ELF-1 (cell line): ENCODE measurements at regions not wholly inside any gene's neighbourhood (a gene's known extent, or its start where the extent isn't known, plus 50 kb on each side); places are given as distances from the start of the nearest gene placed in this dataset.
A peak's percentile ranks its signal among the peaks of the same experiment; 100 is the strongest.

Experiments
- DNase-seq: peaks from one replicate; pipeline ENCODE4 v3.0.0-alpha.2; 2016; ENCODE audit warnings: low read depth, low spot score

DNA sequence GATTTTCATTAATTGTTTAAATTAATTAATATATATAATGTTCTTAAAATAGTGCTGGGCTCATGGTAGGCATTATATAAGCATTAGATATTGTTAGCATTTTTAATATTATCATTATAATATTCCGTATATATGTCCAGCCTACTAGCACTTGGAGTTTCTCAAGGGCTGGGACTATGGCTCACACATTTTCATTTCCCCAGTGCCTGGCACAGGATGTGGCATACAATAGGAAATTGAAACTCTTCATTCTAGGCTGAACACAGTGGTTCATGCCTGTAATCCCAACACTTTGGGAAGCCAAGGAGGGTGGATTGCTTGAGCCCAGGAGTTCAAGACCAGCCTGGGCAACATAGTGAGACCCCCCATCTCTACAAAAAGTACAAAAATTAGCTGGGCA, 170.4 kb downstream of the RSL24D1 start:
- no peak for DNase-seq

DNA sequence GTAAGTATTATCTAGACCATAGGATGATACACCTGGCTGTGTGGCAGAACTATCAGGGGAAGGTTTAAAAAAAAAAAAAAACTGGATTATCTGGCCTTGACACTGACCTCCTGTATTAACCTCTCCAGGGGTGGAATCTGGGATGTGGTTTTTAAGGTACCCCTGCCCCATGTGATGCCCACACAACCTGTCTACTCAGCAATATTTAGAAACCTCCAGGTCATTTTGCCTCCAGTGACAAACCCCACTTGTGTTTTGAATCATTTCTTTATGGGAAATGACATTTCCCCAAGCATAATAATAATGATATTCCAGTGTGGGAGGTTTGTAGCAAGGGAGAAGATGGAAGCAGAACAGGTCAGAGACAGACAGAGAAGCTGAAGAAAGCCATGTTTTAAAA, 179.1 kb downstream of the RSL24D1 start:
- no peak for DNase-seq

DNA sequence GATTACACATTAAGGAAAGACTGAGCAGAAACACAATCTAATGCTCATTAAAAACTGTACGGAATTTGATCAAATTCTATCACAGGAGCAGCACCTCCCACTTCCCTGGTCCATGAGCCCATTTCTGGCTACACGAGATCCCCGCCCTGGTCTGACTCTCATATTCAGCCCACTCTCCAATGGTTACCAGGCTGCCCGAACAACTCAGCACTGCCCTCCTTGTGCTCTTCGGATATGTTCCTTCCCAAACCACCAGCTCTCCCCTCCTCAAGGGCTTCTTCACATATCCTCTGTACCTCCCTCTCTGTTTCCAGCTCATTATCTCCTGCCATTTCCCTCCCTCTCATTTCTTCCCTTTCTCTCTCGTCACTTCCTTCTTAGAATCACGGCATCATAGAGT, 180.5 kb downstream of the RSL24D1 start:
- DNase-seq: no peak

DNA sequence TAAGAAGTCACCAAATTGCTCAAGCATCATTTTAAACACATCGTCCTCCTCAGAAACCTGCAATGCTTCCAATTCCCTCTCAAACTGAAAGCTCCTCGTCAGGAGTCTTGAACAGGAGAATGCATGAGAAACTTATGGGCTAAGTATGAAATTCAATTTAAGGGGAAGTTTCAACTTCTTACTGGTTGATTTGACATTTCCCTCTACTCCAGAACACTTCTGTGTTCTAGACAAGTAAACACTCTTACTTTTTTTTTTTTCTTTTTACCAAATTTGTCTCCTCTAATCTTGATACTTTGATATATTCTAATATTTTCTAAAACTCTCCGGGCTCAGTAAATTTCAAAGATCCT, 181.7 kb downstream of the RSL24D1 start:
- no peak for DNase-seq

DNA sequence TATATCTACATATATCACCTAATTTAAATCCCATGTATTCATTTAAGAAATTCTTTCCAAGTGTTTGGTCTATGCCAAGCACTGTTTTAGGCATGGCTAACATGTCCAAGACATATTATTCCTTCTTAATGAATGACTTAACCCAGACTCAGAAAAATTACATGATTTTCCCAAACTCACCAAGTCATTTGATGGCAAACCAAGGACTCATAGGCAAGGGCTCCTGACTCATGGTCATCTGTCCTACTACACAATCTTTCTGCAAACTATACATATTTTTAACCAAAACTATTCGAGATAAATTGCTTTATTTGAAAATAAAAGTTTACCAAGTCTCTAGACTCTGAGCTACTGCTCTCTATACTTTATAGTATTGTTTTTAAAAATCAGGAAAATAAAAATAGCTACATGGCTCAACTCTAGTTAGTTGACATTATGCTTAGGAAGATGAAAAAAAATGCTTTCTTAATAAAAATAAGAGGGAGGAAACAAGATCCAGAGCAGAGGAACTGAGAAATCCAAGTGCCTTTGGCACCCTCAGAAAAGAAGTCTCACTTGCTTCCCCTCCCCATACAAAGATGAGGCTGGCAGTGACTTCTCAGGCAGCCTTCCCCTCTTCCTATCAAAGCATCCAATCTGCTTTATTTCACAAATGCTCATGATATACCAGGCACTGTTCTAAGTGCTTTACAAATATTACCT, 182.2 kb downstream of the RSL24D1 start:
- DNase-seq: no peak

DNA sequence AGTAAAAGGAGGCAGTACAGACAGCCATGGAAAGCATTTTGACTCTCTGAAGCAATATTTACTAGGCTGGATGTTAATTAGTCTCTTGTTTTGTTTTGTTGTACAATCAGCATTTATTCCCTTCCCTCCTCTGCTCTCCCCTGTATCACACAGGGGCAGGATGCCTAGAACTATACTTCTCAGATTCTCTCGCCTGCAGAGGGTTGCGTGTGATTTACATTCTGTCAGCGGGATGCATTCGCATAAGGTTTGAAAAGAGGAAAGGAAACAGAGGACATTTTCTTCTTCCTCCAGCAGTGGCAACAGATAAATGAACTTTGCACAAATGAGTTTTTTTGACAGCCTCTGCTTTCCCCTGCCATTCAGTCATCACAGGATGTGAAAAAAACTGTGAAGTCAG, 188.3 kb downstream of the RSL24D1 start:
- DNase-seq: no peak

DNA sequence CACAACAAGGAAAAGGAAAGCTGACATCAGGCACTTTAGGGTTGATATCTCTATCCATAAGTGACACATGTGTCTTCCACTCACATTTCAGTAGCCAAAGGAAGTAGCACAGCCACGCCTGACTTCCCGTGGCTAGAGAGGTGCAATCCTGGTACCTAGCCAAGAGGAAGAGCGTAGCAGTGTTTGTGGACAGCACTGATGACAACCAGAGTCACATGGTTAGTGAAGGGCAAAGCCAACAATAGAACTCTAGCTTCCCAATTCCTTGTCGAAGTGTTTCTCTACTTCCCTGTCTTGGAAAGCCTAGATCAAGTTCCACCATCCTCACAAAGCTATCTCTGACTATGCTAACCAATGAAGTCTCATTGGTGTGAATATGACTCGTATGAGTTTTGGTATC, 189.2 kb downstream of the RSL24D1 start:
- DNase-seq: no peak

DNA sequence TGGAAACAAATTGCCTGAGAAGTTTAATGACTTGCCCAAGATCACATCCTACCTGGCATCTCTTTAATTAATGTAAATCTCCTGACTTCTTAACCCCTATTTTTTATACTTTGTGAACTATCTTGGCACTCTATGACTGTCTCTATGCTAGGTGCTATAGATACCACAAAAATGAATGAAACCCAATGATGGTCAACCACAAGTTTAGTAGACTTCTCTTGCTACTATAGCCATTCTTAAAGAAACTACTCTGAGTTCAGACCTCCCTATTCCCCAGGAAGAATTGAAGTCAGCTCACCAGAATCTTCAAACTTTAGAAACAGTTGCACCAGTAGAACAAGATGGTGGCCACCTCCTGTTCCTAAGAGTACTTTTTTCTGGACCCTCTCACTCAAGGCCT, 191.1 kb downstream of the RSL24D1 start:
- no peak for DNase-seq

DNA sequence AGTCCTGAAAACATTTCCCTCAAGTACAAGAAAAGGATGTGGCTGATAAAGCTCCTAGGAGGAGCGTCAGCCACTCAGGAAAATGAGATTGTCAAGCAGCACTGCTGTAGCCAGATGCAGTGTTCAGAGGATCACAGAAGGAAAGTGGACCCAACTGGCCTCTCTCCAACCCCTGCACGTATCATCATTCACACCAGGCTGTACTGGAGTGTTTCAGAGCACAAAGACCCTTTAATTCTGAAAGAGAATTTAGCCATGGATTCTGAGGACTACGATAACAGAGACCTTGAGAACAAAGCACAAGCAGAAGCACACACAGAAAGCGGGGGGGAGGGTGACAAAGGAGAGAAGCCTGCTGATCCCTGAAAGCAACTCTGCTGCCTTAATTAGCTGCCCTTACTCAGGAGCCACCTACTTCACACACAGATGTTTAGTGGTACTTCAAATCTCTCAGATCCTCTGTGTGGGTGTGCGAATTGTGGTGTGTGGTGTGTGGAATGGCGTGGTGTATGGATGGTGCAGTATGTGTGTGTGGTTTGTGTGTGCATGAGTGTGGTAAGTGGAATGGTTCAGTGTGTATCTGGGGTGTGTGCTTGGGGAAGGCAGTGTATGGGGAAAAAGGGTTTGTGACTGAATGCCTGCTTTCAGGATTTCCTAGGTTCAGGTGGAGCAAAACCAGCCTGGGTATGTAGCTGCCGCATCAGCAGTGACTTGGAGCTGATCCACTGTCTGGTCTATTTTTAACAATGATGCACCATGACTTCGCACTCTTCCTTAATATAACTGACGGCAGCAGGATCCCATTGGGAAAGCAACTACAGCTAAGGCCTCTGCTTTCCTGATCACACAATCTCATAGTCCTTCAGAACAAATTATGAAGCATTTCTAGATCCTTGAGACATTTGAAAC, 192.5 kb downstream of the RSL24D1 start:
- DNase-seq: no peak

DNA sequence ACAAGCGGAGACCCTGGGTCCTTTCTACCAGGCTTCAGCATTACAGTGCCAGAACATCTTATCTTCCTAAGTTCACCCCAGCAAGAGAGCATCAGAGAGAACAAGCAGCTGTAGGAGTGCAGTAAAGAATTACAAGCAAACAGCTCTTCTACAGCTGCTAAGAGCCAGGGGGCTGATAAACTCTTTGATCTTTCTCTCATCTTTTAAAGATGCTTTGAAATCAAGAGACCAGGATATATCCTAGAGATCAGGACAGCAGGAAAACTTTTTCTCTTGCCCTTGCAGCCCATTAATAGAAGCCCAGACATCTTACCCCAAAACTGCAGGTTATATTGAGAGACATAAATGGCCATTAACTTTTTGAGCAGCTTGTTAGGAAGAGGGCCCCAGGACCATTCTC, 198.1 kb downstream of the RSL24D1 start:
- DNase-seq: no peak

DNA sequence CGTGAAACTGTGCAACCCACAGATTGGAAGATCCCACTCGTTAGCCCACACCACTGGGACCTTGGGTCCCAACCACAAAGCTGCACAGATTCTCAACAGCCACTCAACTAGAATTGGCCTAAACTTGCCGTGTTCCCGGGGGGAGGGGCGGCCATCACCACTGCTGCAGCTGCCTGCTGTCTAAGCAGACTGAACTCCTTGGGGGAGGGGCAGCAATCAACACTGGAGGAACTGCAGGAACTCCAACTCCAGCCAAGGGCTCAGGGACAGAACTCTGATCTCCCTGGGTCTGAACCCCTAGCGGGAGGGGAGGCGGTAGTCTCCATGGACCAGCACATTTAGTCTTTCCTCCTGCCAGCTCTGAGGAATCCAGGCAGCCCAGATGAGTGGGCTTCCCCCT, 205.9 kb downstream of the RSL24D1 start:
- DNase-seq: peak; percentile 3

DNA sequence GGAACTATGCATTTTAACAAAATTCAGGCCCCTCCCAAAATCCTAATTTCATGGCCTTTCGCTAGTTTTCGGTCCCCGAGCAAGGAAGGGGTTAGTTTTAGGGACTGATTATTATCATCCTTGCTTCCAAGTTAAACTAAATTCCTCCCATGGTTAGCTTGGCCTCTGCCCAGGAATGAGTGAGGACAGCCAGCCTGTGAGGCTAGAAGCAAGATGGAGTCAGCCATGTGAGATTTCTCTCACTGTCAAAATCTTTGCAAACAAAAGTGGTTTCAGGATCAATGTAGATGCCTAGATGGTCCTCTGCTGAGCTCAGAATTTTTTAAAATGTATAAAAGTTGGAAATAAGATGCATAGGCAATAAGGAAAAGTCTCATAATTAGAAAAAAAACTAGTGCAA, 208.9 kb downstream of the RSL24D1 start:
- no peak for DNase-seq

DNA sequence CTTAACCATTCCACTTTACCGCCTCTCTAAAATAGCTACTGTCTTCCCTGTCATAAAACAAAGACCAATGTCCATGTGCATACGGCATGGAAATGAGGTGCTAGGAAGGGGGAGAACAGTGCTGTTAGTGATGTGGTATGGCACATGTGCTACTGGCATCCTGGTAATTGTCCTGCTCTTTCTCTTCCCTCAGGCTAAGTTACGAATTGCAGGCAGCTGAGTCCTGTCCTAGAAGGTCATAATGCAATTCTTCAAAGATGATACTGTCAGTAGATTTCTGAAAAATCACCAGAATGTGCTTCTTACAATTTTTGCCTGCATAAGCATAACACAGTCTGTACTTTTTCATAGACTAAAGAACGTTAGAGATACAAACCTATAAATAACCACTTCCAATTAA, 216.8 kb downstream of the RSL24D1 start:
- DNase-seq: no peak

DNA sequence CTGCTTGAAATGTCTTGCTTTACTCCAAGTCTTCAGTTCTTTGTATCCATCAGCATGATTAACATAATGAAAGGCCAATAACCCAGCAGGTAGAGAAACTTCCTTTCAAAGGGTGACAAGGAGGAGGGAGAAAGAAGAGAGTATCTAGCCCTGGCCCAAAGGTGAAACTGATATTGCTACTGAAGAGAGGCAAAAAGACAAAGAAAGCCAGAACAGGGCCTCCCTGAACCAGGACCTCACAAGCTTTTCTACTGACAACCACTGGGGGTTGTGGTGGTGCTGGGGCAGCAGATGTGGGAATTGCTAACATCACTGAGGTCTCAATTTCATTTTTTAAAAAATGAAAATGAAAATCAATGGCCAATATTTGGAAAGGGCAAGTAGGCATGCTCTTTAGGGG, 234.1 kb downstream of the RSL24D1 start:
- no peak for DNase-seq

DNA sequence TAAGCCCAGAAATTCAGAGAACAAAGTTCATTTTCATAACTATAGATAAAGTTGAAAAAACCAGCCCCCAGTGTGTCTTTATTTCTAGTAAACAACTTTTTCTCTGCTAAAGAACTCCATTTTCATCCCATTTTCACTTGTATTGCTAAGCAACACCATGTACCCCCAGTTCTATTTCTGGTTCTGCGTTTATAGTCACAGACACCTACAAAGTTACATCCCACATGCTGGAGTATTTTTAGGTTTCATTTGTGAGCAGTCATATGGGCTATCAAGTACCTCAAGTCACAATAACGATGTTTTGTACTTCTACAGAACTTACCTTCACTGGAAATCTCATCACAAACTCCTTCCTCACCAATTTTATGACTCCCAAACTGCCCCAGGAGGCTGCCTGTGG, 236.5 kb downstream of the RSL24D1 start:
- DNase-seq: no peak

DNA sequence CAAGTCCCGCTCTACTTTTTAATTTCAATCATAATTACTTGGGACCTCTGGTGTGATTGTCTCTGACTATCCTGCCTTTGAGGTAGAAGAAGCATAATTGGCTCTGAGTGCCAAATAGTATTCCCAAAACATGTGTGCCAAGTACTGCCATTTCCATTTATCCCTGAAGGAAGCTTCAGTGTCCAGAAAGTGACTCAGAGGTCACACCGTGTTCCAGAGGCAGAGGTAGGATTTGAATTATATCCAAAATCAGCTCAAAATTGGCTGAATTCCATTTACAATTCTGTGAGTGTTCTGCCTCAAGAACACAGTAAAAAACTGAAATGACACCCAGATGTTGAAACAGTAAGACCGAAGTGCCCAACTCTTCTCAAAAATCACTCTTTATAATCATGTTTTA, 255.3 kb downstream of the RSL24D1 start:
- DNase-seq: no peak

DNA sequence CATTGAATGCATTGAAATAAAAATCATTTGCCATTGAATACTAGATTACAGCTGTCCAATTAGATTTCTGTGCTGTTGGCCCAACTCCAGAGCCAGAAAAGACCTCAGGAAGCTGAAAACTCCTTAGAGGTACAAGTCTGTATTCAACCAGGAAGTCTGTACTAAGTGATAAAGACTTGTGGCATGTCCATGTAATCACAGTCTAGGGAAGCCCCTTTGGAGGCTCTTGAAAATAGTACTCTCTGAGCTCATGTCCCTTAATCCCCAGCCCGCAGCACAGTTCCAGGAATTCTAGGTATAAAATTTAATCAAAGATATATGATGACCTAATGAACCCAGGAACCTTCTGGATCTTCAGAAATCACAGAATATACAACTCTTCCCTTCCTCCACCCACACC, 279.4 kb downstream of the RSL24D1 start:
- no peak for DNase-seq

DNA sequence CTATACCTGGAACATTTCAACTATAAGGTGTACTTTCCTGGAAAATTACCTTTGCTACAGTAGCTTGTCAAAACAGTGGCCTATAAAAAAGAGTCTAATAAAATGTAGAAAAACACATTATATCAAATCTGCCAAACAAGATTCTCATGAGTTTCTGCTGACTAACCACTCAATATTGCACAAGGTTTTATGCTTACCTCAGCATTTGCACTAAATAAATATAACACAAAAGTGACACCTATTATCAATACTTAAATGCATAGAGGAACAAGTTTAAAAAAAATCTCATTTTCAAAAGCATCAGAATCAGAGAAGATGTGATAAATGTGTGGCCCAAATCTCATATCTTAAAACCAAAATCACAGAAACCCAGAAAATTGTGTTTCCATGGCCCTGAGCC, 281.4 kb downstream of the RSL24D1 start:
- no peak for DNase-seq

DNA sequence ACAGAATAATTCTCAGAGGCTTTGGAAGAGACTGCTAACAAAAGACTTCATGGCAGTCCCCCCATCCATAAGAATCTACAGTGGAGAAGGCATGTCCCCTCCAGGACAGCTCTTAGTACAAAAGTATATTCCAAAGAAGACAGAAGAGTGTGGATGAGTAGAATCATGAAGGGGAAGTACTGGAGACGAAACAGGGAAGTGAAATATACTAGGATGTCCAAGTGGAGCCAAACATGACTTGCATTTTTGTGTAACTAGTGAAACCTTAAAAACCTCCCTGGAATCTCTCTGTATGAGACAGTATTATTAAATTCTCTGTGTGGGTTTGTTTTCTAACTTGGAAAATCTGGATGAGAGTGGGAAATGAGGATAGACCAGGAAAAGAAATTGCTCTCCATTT, 312.4 kb downstream of the RSL24D1 start:
- DNase-seq: no peak

DNA sequence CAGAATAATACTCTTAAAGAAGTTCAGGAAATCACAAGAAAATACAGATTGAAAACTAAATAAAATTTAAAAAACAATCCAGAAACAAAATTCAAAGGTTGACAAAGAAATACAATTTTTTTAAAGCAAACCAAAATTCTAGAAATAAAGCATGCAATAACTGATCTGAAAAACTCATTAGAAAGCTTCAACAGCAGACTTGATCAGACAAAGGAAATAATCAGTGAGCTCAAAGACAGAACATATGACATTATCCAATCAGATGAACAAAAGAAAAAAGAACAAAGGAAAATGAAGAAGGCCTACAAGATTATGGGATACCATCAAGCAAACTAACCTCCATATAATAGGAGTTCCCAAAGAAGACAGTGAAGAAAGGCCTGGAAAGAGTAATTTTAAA, 336.8 kb downstream of the RSL24D1 start:
- DNase-seq: no peak

DNA sequence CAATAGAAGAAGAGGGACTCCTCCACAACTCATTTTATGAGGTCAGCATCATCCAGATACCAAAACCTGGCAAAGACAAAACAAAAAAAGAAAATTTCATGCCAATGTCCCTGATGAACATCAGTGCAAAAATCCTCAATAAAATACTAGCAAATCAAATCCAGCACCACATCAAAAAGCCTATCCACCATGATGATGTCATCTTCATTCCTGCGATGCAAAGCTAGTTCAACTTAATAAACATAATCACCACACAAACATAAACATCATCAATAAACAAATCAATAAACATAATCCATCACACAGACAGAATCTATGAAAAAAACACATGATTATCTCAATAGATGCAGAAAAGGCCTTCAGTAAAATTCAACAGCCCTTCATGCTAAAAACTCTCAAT, 342.1 kb downstream of the RSL24D1 start:
- DNase-seq: no peak

DNA sequence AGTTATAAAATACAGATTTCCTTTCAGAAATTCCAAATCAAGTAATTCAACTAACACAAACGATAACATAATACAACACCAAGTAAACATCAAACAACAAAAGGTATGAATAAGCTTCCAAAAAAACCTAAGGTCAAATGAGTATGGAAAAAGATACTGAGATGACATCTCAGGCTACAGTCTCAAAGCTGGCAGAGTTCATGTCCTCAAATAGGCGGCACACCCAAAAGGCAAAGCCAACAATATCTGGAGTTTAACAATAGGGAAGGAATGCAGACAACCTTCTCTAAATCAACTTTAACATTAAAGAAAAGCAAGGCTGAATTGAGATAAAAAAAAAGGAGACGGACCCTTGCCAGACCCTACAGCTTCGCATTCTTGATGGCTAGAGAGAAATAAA, 346.6 kb downstream of the RSL24D1 start:
- DNase-seq: no peak

DNA sequence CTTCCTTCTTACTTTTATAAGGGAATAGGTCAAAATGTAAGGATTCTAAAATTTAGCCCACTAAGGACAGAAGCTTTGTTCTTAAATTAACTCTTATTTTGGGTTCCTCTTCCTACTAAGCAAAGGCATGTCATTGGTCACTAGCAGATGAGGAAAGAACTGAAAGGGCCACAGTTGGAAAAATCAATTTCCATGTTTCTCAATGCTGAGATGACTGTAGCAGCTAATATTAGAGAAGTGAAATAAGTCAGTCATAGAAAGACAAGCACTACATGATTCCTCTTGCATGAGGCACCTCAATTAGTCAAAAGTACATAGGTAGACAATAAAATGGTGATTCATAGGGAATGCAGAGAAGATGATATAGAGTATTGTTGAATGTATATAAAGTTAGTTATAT, 353.7 kb downstream of the RSL24D1 start:
- DNase-seq: no peak
